ENCODE measurements at regions not wholly inside any gene's neighbourhood (a gene's known extent, or its start where the extent isn't known, plus 50 kb on each side); places are given as distances from the start of the nearest gene placed in this dataset.
"Not testable (repeated sequence)": the region's sequence is repeated elsewhere in the genome, so short reads cannot be mapped to it uniquely, and the experiment has no call there.

DNA sequence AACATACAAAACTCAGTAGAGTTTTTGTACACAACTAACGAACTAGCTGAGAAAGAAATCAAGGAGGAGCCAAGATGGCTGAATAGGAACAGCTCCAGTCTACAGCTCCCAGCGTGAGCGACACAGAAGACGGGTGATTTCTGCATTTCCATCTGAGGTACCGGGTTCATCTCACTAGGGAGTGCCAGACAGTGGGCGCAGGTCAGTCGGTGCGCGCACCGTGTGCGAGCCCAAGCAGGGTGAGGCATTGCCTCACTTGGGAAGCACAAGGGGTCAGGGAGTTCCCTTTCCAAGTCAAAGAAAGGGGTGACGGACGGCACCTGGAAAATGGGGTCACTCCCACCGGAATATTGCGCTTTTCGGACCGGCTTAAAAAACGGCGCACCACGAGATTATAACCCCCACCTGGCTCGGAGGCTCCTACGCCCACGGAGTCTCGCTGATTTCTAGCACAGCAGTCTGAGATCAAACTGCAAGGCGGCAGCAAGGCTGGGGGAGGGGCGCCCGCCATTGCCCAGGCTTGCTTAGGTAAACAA lies 200.3 kb downstream of the NKX6-1 start:
- not testable (repeated sequence) for TF ChIP-seq POLR2AphosphoS5 (IDR thresholded peaks at IDR 0.05; ENCODE audit: low read depth, low read length); SIN3A (IDR thresholded peaks at IDR 0.05; ENCODE audit: borderline replicate concordance, insufficient read depth, low read depth, low read length)
- TF ChIP-seq, protein P1, sequence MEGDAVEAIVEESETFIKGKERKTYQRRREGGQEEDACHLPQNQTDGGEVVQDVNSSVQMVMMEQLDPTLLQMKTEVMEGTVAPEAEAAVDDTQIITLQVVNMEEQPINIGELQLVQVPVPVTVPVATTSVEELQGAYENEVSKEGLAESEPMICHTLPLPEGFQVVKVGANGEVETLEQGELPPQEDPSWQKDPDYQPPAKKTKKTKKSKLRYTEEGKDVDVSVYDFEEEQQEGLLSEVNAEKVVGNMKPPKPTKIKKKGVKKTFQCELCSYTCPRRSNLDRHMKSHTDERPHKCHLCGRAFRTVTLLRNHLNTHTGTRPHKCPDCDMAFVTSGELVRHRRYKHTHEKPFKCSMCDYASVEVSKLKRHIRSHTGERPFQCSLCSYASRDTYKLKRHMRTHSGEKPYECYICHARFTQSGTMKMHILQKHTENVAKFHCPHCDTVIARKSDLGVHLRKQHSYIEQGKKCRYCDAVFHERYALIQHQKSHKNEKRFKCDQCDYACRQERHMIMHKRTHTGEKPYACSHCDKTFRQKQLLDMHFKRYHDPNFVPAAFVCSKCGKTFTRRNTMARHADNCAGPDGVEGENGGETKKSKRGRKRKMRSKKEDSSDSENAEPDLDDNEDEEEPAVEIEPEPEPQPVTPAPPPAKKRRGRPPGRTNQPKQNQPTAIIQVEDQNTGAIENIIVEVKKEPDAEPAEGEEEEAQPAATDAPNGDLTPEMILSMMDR (IDR thresholded peaks at IDR 0.05): not testable (repeated sequence)
